PC-9 (cell line): ENCODE measurements at regions not wholly inside any gene's neighbourhood (a gene's known extent, or its start where the extent isn't known, plus 50 kb on each side); places are given as distances from the start of the nearest gene placed in this dataset.
"Not testable (repeated sequence)": the region's sequence is repeated elsewhere in the genome, so short reads cannot be mapped to it uniquely, and the experiment has no call there.

Experiments
- CTCF ChIP-seq: fragments of 200-600 bp; sonication (generic); conservative IDR thresholded peaks from 2 replicates; pipeline ENCODE4 v1.6.1; 2017; ENCODE audit warnings: mixed run types, antibody characterized with exemption, mild to moderate bottlenecking, moderate library complexity
- EZH2 ChIP-seq: fragments of 200-600 bp; sonication (generic); IDR thresholded peaks from 2 replicates; pipeline ENCODE4 v1.8.0; 2017; ENCODE audit warnings: antibody characterized with exemption, low read depth

GRCh38 chr5:2533848-2534247, 217.6 kb downstream of the IRX2 start:
- not testable (repeated sequence) for TF ChIP-seq CTCF, EZH2
